Activated CD4-positive, alpha-beta T cell treated with anti-CD3 and anti-CD28 coated beads, Interleukin-2, Interleukin-6, amounts not matched to agents 100 ng/mL and 50 ng/mL, durations not matched to agents 16 hours and 8 hours (primary cell): ENCODE measurements at regions not wholly inside any gene's neighbourhood (a gene's known extent, or its start where the extent isn't known, plus 50 kb on each side); places are given as distances from the start of the nearest gene placed in this dataset.

Experiments
- DNase-seq: peaks from one replicate; pipeline ENCODE4 v3.0.0-alpha.2; 2020

DNA sequence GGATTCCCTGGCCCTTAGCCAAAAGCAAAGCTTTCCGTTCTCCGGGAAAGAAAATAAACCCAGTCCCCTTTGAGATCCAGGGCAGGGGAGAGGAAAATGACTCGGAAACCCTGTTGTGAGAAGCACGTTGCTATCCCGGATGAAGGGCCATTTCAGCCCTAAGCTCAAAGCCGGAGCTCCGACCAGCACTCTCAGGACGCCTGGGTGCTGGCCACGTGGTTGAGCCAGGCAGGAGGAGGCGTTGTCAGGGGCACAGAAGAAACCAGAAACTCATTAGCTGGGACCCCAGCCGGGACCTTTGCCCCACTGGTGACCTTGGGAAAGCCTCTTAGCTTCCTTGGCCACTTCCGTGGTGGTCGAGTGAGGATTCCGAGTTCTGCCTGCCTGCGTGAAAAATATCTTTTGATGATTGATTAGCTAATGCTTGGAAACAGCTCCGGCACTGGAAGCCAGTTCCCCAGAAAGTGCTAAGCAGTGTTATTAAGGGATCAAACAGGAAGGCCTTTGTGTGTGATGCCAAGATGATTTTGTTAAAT, 57.6 kb upstream of the FZD10 start:
- no peak for DNase-seq

DNA sequence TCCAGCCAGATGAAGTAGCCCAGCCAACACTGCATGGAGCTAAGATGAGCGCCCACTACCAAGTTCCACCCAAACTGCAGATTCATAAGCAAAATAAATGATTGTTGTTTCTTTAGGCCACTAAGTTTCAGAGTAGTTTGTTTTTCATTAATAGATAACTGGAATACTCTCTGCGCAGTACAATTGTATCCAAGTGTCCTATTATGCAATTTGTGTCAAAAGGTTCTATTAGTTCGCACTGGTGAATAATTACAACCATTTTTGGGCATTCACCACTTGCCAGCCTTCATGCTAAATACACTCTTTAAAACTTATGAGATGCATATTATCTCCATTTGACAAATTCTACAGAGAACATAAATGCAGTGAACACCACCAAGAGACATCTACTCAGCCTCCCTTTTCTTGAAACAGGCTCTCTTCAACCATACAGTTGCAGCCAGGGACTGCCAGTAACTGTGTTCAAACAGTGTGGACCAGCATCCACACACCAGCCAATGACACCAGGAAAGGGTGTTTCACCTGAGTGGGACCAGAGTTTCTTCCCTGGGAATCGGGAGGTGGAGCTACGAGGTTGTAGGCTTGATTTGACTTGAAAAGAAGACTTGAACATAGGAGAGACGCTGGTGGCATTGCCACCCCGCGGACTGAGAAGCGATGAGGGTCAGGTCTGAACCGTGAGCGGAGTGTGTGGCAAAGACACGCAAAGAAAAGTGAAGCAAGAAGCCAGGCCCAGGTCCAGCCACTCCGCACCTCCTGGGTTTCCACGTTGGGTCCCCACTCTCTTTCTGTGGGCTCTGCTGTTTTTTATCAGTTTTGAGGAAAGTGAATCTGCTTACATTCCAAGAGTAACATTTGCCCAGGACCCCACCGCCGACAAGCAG, 53.0 kb upstream of the FZD10 start:
- DNase-seq, result no peak

- no peak for DNase-seq
These were observed 51.4 kb upstream of the FZD10 start for GRCh38 chr12:130110914-130111313.

DNA sequence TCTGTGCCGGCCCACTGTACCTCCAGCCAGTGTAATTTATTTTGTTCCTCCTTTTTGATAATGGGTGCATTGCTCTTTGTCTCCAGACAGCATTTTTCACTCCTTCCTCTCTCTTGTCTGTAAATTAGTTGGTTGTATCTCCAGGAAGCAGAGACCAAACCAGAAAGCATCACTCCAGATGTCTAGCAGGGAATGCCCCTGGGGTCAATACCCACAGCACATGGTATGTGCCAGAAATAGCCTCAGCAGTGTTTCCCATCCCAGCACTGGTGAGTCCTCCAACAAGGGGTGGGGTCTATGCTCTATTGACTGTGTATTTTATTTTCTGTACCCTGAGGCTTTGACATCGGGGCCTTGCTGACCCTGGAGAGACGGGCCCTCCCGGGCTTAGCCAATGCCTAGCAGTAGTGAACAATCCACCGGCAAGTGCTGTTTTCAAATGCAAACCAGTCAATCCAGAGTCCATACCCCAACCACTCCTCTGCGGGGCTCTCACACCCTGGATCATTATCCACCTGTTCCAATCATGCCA, 50.2 kb upstream of the FZD10 start:
- DNase-seq, result no peak
